ENCODE measurements at regions not wholly inside any gene's neighbourhood (a gene's known extent, or its start where the extent isn't known, plus 50 kb on each side); places are given as distances from the start of the nearest gene placed in this dataset.
"Not testable (repeated sequence)": the region's sequence is repeated elsewhere in the genome, so short reads cannot be mapped to it uniquely, and the experiment has no call there.

- no peak overlapping the region for H3K4me3 ChIP-seq (ENCODE audit: low read depth, low read length)
- no peak for DNase-seq (ENCODE audit: low read depth)
- TF ChIP-seq, protein P1, sequence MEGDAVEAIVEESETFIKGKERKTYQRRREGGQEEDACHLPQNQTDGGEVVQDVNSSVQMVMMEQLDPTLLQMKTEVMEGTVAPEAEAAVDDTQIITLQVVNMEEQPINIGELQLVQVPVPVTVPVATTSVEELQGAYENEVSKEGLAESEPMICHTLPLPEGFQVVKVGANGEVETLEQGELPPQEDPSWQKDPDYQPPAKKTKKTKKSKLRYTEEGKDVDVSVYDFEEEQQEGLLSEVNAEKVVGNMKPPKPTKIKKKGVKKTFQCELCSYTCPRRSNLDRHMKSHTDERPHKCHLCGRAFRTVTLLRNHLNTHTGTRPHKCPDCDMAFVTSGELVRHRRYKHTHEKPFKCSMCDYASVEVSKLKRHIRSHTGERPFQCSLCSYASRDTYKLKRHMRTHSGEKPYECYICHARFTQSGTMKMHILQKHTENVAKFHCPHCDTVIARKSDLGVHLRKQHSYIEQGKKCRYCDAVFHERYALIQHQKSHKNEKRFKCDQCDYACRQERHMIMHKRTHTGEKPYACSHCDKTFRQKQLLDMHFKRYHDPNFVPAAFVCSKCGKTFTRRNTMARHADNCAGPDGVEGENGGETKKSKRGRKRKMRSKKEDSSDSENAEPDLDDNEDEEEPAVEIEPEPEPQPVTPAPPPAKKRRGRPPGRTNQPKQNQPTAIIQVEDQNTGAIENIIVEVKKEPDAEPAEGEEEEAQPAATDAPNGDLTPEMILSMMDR (IDR thresholded peaks at IDR 0.05; ENCODE audit: low read depth, low read length, missing control alignments) = no peak
Observed at GRCh38 chr9:96100385-96101300, 201.3 kb downstream of the HSD17B3 start.

GRCh38 chr9:96090630-96091029 lies 211.3 kb downstream of the HSD17B3 start:
- H3K4me3 ChIP-seq (ENCODE audit: low read depth, low read length); DNase-seq (ENCODE audit: low read depth): not testable (repeated sequence)

DNA sequence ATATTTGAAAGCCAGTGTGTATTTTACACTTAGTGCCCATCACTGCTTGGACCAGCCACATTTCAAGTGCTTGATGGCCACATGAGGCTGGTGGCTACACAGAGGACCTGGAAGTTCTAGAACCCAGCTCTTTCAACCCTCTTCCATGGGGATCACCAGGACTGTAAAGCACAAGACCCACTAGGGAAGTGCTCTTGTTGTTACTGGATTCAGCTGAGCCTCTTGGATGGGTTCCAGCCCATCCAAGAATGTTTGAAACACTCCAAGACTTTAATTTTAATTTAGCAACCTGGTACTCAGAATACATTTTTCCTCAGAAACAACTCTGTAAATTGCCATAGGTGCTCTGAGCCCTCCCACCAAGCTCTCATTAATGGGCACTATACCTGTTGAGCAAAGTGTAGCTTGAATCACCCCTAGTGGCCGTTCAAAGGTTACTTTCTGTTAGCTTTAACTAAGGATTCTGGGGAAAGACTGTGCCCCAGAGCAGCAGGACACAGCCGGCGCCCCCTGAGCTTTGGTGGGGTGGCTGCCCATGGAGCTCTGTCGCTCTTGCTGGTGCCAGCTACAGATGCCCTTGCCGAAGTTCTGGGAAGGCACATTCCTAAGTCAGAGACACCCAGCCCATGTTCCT lies 212.4 kb downstream of the HSD17B3 start:
- no peak overlapping the region for H3K4me3 ChIP-seq (ENCODE audit: low read depth, low read length)
- TF ChIP-seq, protein P1 (IDR thresholded peaks at IDR 0.05; ENCODE audit: low read depth, low read length, missing control alignments) = no peak
- DNase-seq (ENCODE audit: low read depth) = no peak

DNA sequence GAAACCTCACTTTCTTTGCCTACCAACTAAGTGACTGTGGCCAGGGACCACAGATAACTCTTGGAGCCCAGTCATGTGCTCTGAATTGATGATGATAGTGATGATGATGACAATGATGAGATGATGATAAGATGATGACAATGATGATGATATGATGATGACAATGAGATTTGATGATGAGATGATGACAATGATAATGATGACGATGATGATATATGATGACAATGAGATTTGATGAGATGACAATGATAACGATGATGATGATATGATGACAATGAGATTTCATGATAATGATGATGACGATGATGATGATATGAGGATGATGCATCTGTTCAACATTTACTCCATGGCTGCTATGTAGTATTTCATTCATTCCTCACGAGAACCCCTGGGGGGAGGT lies 213.0 kb downstream of the ERCC6L2 start:
- TF ChIP-seq, protein P1 (IDR thresholded peaks at IDR 0.05; ENCODE audit: low read depth, low read length, missing control alignments) = no peak
- DNase-seq (ENCODE audit: low read depth) = no peak

GRCh38 chr9:96087669-96088299 lies 212.3 kb downstream of the ERCC6L2 start:
- TF ChIP-seq, protein P1 (IDR thresholded peaks at IDR 0.05; ENCODE audit: low read depth, low read length, missing control alignments) = no peak
- H3K4me3 ChIP-seq (ENCODE audit: low read depth, low read length) = no peak overlapping the region
- DNase-seq (ENCODE audit: low read depth) = no peak

More for the DNA sequence above, 213.0 kb downstream of the ERCC6L2 start:
- H3K4me3 ChIP-seq (ENCODE audit: low read depth, low read length) = no peak overlapping the region

DNA sequence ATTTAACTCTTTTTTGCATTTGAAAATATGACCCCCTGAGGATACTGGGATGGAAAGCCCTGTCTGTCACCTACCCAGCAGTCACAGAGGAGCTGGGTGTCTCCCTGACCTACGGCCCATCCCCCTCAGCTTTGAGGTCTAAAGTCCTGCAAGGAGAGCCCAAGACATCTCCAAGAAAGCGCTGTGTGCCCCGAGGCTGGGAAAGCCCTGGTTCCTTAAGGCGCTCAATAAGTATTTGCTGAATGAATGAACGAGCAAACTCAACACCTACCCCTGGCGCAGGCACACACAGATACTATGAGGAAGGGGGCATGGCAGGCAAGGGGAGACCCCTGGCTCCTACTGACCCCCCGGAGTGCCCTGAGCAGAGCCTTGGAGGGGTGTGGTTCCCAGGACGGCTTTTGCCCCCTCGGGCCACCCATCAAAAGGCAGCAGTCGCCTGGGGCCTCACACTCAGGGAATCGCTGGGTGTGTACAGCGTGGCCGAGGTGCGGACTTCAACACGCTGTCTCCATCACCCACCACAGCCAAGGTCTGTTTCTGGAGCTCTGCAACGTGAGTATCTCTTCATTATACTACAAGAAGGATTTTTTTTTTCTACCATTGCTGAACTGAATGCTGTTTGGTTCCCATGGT lies 211.6 kb downstream of the ERCC6L2 start:
- H3K4me3 ChIP-seq (ENCODE audit: low read depth, low read length) = no peak overlapping the region

More for the DNA sequence above, 211.6 kb downstream of the ERCC6L2 start:
- no peak for DNase-seq (ENCODE audit: low read depth)
- TF ChIP-seq, protein P1 (IDR thresholded peaks at IDR 0.05; ENCODE audit: low read depth, low read length, missing control alignments) = no peak
